GM13976 (cell line): ENCODE measurements at regions not wholly inside any gene's neighbourhood (a gene's known extent, or its start where the extent isn't known, plus 50 kb on each side); places are given as distances from the start of the nearest gene placed in this dataset.

ENCODE experiments used
- DNase-seq: peaks from one replicate; pipeline ENCODE4 v3.0.0; 2012; ENCODE audit warnings: low spot score
- CTCF ChIP-seq: IDR thresholded peaks from 2 replicates; pipeline ENCODE4 v1.5.1; 2012; ENCODE audit warnings: borderline replicate concordance, mild to moderate bottlenecking; ENCODE audit not compliant: insufficient read depth; ENCODE audit errors: extremely low read depth, missing control alignments, control extremely low read depth
- in situ Hi-C: fragments of 300-500 bp; cut with MboI; formaldehyde crosslinking; loops from one replicate; pipeline ENCODE4 v1.12.0; 2022; ENCODE audit warnings: low sequenced_read_pairs, mixed read lengths, inconsistent platforms; ENCODE audit not compliant: unreplicated experiment

- in situ Hi-C loops = no loop called here
- TF ChIP-seq CTCF = no peak
These were observed 171.8 kb upstream of the PARP11 start for GRCh38 chr12:4044736-4045730.

GRCh38 chr12:4044101-4044500 is 170.9 kb upstream of the PARP11 start:
- TF ChIP-seq CTCF = no peak
- DNase-seq = no peak
- in situ Hi-C loops = no loop called here

More at GRCh38 chr12:4044736-4045730, 171.8 kb upstream of the PARP11 start:
- DNase-seq = no peak

- peak; percentile 7 for DNase-seq
- in situ Hi-C loops = no loop called here
- no peak for TF ChIP-seq CTCF
These were observed 168.1 kb upstream of the PARP11 start for GRCh38 chr12:4041187-4041885.

GRCh38 chr12:4039931-4040330 is 166.7 kb upstream of the PARP11 start:
- no peak for DNase-seq
- no peak for TF ChIP-seq CTCF
- in situ Hi-C loops = no loop called here

GRCh38 chr12:4037747-4038312 is 164.6 kb upstream of the PARP11 start:
- peak; percentile 40 for DNase-seq
- in situ Hi-C loops = no loop called here
- peak; percentile 35 for TF ChIP-seq CTCF

- no peak for TF ChIP-seq CTCF
- no peak for DNase-seq
- in situ Hi-C loops = no loop called here
These were observed 163.6 kb upstream of the PARP11 start for GRCh38 chr12:4036671-4037271.
